ENCODE measurements at regions not wholly inside any gene's neighbourhood (a gene's known extent, or its start where the extent isn't known, plus 50 kb on each side); places are given as distances from the start of the nearest gene placed in this dataset.
"Not testable (repeated sequence)": the region's sequence is repeated elsewhere in the genome, so short reads cannot be mapped to it uniquely, and the experiment has no call there.

DNA sequence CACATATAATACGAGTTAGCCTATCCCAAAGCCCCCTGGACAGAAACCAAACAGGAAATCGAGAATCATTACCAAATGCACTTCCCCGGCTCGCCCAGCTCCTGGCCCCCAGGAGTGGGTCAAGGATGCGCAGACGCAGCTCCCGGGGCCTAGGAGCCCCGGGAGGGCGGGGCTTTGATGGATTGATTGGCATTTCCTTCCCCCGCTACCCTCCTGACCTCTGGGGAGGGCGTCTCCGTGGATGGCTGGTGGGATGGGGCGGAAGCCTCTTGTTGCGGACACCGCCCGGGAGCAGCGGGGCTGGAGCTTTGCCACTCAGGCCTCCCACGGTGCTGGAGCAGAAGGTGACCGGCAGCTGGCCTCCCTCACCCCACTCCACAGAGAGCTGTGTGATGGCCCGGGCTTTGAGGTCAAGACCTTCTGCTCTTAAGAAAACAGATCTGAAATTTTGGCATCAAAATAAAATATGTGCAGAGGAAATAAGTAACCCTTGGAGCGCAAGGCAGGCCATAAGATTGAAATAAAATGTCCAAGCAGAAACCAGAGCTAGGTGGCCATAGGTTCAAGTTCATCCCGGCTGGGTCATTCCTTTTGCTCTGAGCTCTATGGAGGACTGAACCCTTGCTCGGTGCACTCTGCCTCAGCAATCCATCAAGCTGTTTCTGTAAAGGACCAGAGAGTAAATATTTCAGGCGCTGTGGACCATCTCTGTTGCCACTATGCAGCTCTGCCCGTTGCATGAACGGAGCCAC lies 262.3 kb downstream of the SOX9 start:
- TF ChIP-seq, protein P1, sequence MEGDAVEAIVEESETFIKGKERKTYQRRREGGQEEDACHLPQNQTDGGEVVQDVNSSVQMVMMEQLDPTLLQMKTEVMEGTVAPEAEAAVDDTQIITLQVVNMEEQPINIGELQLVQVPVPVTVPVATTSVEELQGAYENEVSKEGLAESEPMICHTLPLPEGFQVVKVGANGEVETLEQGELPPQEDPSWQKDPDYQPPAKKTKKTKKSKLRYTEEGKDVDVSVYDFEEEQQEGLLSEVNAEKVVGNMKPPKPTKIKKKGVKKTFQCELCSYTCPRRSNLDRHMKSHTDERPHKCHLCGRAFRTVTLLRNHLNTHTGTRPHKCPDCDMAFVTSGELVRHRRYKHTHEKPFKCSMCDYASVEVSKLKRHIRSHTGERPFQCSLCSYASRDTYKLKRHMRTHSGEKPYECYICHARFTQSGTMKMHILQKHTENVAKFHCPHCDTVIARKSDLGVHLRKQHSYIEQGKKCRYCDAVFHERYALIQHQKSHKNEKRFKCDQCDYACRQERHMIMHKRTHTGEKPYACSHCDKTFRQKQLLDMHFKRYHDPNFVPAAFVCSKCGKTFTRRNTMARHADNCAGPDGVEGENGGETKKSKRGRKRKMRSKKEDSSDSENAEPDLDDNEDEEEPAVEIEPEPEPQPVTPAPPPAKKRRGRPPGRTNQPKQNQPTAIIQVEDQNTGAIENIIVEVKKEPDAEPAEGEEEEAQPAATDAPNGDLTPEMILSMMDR (IDR thresholded peaks at IDR 0.05; ENCODE audit: low read depth, low read length, missing control alignments) = no peak
- H3K27me3 ChIP-seq (replicated peaks) = no peaks in the 10 kb centered on the region
- no peaks in the 10 kb centered on the region for H3K36me3 ChIP-seq (replicated peaks)
- no peak for DNase-seq
- no peak overlapping the region for H3K27ac ChIP-seq
- in situ Hi-C loops (cut with HindIII; ENCODE audit: low pct_ligation_motif_present, low sequenced_read_pairs) = no loop called here
- no peak overlapping the region for H3K4me3 ChIP-seq (ENCODE audit: low read depth, low read length)

DNA sequence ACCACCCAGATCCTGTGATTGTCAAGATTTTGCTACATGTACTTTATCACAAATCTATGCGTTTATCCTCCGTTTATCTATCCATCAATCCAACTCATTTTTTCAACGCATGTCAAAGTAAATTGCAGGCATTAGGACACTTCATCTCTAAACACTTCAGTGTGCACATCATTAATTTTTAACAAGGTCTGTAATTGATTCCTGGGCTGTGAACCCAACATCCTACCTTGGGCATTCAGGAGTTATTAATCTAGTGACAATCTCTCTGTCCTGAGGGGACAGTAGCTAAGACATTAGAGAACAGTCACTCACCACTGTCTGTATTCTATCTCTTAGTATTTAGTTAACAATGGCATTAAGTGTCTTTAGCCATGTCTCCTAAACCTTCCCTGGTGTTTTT lies 264.7 kb downstream of the SOX9 start:
- in situ Hi-C loops (cut with HindIII; ENCODE audit: low pct_ligation_motif_present, low sequenced_read_pairs) = no loop called here
- H3K36me3 ChIP-seq (replicated peaks) = no peaks in the 10 kb centered on the region
- H3K27ac ChIP-seq = no peak overlapping the region
- no peaks in the 10 kb centered on the region for H3K27me3 ChIP-seq (replicated peaks)
- TF ChIP-seq, protein P1 (IDR thresholded peaks at IDR 0.05; ENCODE audit: low read depth, low read length, missing control alignments) = no peak
- no peak for DNase-seq
- no peak overlapping the region for H3K4me3 ChIP-seq (ENCODE audit: low read depth, low read length)

DNA sequence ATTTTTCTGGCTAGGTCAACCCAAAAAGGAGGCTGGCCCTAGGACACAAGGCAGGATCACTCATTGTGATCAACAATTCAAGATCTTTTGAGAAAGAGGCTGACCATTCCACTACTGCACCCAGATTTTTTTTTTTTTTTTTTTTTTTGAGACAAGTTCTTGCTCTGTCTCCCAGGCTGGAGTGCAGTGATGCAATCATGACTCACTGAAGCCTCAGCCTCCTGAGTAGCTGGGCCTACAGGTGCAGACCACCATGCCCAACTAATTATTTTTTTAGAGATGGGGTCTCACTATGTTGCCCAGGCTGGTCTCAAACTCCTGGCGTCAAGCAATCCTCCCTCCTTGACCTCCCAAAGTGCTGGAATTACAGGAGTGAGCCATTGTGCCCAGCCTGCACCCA lies 265.4 kb downstream of the SOX9 start:
- H3K27ac ChIP-seq; in situ Hi-C loops (cut with HindIII; ENCODE audit: low pct_ligation_motif_present, low sequenced_read_pairs); H3K36me3 ChIP-seq (replicated peaks); H3K27me3 ChIP-seq (replicated peaks); H3K4me3 ChIP-seq (ENCODE audit: low read depth, low read length): not testable (repeated sequence)
- peak; percentile 61 for DNase-seq

DNA sequence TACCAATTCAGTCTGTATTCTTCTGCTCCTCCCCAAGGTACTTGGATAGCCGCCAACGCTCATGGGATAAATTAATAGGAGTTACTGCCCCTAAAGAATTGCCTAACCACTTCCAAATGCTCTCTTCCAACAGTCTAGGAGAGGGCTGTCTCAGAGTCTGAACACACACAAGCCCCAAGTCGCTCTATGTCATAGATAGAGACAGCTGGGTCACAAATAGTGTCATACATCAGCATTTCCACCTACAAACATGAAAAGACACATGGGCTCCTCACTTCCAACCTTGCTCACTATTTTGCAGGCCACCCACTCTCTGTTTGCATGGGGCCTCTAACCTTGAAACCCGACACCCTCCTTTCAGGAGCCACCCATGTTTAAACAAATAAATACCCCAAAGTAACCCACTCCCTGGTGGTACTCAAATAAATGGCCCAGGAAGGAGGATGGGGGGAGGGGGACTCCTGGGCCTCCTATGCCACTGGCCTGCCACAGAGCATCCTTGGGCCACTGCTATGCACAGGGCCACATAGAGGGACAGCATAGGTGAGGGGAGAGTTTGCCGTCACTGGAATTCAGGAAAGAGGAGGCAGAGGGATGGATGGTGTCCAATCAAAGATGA lies 265.9 kb downstream of the SOX9 start:
- H3K36me3 ChIP-seq (replicated peaks) = no peaks in the 10 kb centered on the region
- in situ Hi-C loops (cut with HindIII; ENCODE audit: low pct_ligation_motif_present, low sequenced_read_pairs) = no loop called here
- H3K27ac ChIP-seq = peak overlapping the region; percentile 43
- DNase-seq = no peak
- TF ChIP-seq, protein P1 (IDR thresholded peaks at IDR 0.05; ENCODE audit: low read depth, low read length, missing control alignments) = no peak
- H3K27me3 ChIP-seq (replicated peaks) = no peaks in the 10 kb centered on the region
- H3K4me3 ChIP-seq (ENCODE audit: low read depth, low read length) = no peak overlapping the region

DNA sequence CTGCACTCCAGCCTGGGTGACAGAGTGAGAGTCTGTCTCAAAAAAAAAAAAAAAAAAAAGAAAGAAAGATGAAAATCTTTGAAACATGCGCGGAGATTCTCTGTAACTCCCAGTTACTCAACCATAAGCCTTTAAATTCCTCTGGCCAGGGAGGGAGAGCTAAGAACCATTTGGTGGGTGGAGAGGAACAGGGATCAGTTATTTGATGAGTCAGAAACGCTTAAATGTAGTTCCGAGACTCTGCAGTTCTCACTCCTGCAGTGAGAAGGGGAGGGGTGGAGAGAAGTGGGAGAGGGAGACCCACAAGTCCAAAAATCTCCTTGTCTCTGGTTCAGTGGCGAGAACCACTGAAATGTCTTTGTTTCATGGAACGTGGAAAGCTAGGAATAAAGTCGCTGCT lies 266.7 kb downstream of the SOX9 start:
- peak; percentile 68 for DNase-seq
- no peaks in the 10 kb centered on the region for H3K36me3 ChIP-seq (replicated peaks)
- H3K4me3 ChIP-seq (ENCODE audit: low read depth, low read length) = no peak overlapping the region
- peak overlapping the region; percentile 43 for H3K27ac ChIP-seq
- in situ Hi-C loops (cut with HindIII; ENCODE audit: low pct_ligation_motif_present, low sequenced_read_pairs) = no loop called here
- TF ChIP-seq, protein P1 (IDR thresholded peaks at IDR 0.05; ENCODE audit: low read depth, low read length, missing control alignments) = no peak
- no peaks in the 10 kb centered on the region for H3K27me3 ChIP-seq (replicated peaks)

DNA sequence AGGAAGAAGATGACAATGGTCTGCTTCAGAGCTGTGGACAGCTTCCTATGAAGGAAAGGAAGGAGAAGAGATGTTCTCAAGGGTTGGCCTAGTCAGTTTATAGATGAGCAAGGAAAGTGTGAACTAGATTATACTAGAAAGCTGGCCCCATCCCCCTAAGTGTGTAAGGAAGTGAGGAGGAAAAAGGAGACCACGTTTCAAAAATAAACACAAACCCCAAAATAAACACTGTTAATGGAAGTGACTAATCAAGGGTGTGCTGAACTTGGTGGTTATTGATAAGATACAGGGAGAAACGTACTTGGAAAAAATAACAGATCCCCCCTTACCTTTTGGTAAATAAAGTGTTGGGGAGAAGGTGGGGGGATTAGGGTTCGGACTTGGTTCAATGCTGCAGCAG lies 267.1 kb downstream of the SOX9 start:
- Histone ChIP-seq H3K27me3 (replicated peaks) (no peaks in the 10 kb centered on the region), H3K36me3 (replicated peaks) (no peaks in the 10 kb centered on the region), H3K4me3 (ENCODE audit: low read depth, low read length) (no peak overlapping the region), H3K27ac (peak overlapping the region; percentile 25)
- DNase-seq = no peak
- in situ Hi-C loops (cut with HindIII; ENCODE audit: low pct_ligation_motif_present, low sequenced_read_pairs) = no loop called here
- TF ChIP-seq, protein P1 (IDR thresholded peaks at IDR 0.05; ENCODE audit: low read depth, low read length, missing control alignments) = no peak

Data from brain microvascular endothelial cell (primary cell).